ENCODE measurements at regions not wholly inside any gene's neighbourhood (a gene's known extent, or its start where the extent isn't known, plus 50 kb on each side); places are given as distances from the start of the nearest gene placed in this dataset.

DNA sequence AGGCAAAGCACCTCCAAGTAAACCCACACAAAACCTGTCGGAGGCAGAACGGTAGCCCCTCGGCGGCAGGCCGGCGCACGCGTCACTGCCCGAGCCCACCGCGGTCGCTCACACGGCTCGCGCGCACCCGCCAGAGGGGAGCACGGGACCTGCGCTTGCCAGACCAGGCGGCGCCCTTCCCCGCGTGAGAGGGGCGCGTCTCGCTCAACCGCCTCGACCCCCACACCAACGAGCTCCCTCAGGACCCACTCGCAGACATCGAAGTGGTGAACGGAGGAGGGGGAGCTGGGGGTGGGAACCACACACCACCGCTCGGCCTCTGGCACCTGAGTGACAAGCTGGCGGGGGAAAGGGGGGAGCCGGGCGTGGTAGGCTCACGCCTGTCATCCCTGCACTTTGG lies 1513.4 kb upstream of the DEFB115 start:
- TF ChIP-seq, protein P1, sequence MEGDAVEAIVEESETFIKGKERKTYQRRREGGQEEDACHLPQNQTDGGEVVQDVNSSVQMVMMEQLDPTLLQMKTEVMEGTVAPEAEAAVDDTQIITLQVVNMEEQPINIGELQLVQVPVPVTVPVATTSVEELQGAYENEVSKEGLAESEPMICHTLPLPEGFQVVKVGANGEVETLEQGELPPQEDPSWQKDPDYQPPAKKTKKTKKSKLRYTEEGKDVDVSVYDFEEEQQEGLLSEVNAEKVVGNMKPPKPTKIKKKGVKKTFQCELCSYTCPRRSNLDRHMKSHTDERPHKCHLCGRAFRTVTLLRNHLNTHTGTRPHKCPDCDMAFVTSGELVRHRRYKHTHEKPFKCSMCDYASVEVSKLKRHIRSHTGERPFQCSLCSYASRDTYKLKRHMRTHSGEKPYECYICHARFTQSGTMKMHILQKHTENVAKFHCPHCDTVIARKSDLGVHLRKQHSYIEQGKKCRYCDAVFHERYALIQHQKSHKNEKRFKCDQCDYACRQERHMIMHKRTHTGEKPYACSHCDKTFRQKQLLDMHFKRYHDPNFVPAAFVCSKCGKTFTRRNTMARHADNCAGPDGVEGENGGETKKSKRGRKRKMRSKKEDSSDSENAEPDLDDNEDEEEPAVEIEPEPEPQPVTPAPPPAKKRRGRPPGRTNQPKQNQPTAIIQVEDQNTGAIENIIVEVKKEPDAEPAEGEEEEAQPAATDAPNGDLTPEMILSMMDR (IDR thresholded peaks at IDR 0.05) = no peak
- no peak for TF ChIP-seq POLR2A (IDR thresholded peaks at IDR 0.05)

Measured in lower leg skin (tissue), 3 donors.